Mesendoderm (in vitro differentiated cells): ENCODE measurements at regions not wholly inside any gene's neighbourhood (a gene's known extent, or its start where the extent isn't known, plus 50 kb on each side); places are given as distances from the start of the nearest gene placed in this dataset.
"Not testable (repeated sequence)": the region's sequence is repeated elsewhere in the genome, so short reads cannot be mapped to it uniquely, and the experiment has no call there.

ENCODE experiments used
- DNase-seq: peaks from one replicate; pipeline ENCODE4 v3.0.0; 2013
- H2AK5ac ChIP-seq: 2 replicates; pipeline ENCODE4 v1.6.1; 2013; ENCODE audit warnings: low read length, inconsistent platforms
- H2BK120ac ChIP-seq: 2 replicates; pipeline ENCODE4 v1.6.1; 2013; ENCODE audit warnings: low read depth, mild to moderate bottlenecking, low read length, moderate library complexity, mixed read lengths
- H2BK15ac ChIP-seq: replicated peaks from 2 replicates; pipeline ENCODE4 v1.6.1; 2013; ENCODE audit warnings: low read depth, mild to moderate bottlenecking, moderate library complexity
- H2BK5ac ChIP-seq: 2 replicates; pipeline ENCODE4 v1.6.1; 2013; ENCODE audit warnings: low read length, inconsistent platforms
- H3K18ac ChIP-seq: 2 replicates; pipeline ENCODE4 v1.6.1; 2013; ENCODE audit warnings: mild to moderate bottlenecking, low read length, mixed read lengths
- H3K23ac ChIP-seq: one replicate; pipeline ENCODE4 v1.6.1; 2013; ENCODE audit warnings: low read length
- H3K27ac ChIP-seq: 2 replicates; pipeline ENCODE4 v1.5.1; 2013; ENCODE audit warnings: low read depth, mild to moderate bottlenecking, inconsistent platforms, low read length, moderate library complexity
- H3K27me3 ChIP-seq: 2 replicates; pipeline ENCODE4 v1.6.1; 2013; ENCODE audit warnings: low read length, control low read depth, mild to moderate bottlenecking, inconsistent platforms; ENCODE audit not compliant: insufficient read depth, poor library complexity
- H3K36me3 ChIP-seq: 2 replicates; pipeline ENCODE4 v1.6.1; 2013; ENCODE audit warnings: low read length, inconsistent platforms; ENCODE audit not compliant: control insufficient read depth, insufficient read depth
- H3K4ac ChIP-seq: one replicate; pipeline ENCODE4 v1.6.1; 2013; ENCODE audit warnings: low read depth, mild to moderate bottlenecking, low read length, moderate library complexity
- H3K4me1 ChIP-seq: 2 replicates; pipeline ENCODE4 v1.6.1; 2013; ENCODE audit warnings: low read depth, low read length, inconsistent platforms; ENCODE audit not compliant: control insufficient read depth
- H3K4me2 ChIP-seq: 2 replicates; pipeline ENCODE4 v1.6.1; 2013; ENCODE audit warnings: low read length
- H3K4me3 ChIP-seq: 2 replicates; pipeline ENCODE4 v1.5.1; 2013; ENCODE audit warnings: mild to moderate bottlenecking, low read length
- H3K56ac ChIP-seq: one replicate; pipeline ENCODE4 v1.6.1; 2013; ENCODE audit warnings: low read length
- H3K79me1 ChIP-seq: 2 replicates; pipeline ENCODE4 v1.6.1; 2013; ENCODE audit warnings: low read length, inconsistent platforms
- H3K79me2 ChIP-seq: 2 replicates; pipeline ENCODE4 v1.6.1; 2013; ENCODE audit warnings: mild to moderate bottlenecking, low read length; ENCODE audit not compliant: control insufficient read depth, insufficient read depth
- H3K9ac ChIP-seq: 2 replicates; pipeline ENCODE4 v1.6.1; 2013; ENCODE audit warnings: low read length, inconsistent platforms
- H4K5ac ChIP-seq: one replicate; pipeline ENCODE4 v1.6.1; 2013; ENCODE audit warnings: low read length
- H4K8ac ChIP-seq: one replicate; pipeline ENCODE4 v1.6.1; 2013; ENCODE audit warnings: low read depth, mild to moderate bottlenecking, control low read depth, low read length, moderate library complexity
- WGBS: extraction: QIAGEN DNeasy Blood & Tissue Kit; methylation state at CpG from one replicate; pipeline ENCODE4 v1.1.7; 2013; ENCODE audit warnings: low lambda C conversion rate, missing lambda C conversion rate; ENCODE audit not compliant: insufficient coverage; ENCODE audit errors: extremely low coverage; 5-methylcytosine and 5-hydroxymethylcytosine counted together

DNA sequence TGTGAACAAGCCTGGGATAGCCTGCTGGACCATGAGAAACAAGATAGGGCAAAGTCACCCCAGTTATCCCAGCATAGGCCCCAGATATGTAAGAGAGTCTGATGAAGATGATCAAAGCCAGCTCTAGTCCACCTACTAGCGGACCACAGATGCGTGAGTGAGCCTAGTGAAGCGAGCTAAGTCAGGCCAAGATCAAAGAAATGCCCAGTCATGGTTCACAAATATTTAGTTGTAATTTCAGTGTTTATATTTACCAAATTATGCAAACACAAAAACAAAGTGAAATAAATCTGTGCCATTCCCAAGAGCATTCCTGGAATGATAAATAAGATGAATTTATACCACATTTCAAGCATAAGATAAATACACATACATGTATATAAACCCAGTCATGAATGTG, 308.1 kb upstream of the CTNNB1 start:
- Histone ChIP-seq H3K27ac (no peak overlapping the region), H4K5ac (no peak overlapping the region), H3K56ac (no peak overlapping the region), H2AK5ac (no peak overlapping the region), H3K23ac (no peak overlapping the region), H2BK120ac (no peak overlapping the region), H3K18ac (no peak overlapping the region), H2BK5ac (no peak overlapping the region), H3K79me1 (no peaks in the 10 kb centered on the region), H3K79me2 (no peaks in the 10 kb centered on the region), H3K27me3 (no peaks in the 10 kb centered on the region), H2BK15ac (no peak overlapping the region), H3K4me1 (no peaks in the 10 kb centered on the region), H3K4me3 (no peak overlapping the region), H3K4ac (no peak overlapping the region), H3K4me2 (no peak overlapping the region), H3K36me3 (no peaks in the 10 kb centered on the region), H4K8ac (no peak overlapping the region), H3K9ac (no peak overlapping the region)
- DNase-seq, result no peak
- WGBS, result no CpG with 5 or more reads among the region's 3 CpGs

DNA sequence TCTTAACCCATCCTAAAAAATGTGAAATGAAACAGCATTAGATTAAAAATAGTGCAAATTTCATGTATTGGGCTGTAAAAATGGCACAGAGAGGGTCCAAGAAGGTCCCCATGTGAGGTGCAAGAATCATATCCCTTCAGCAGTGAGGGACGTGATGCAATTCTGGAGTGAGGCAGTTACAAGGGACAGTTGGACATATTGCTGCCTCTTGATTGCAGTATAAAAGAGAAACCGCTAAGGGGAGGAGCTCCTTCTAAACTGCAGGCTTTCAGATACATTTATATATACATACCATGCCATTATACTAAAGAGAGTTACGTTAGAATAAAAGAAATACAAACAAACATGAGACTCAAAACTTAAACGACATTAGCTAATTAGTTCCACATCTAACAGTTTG, 304.2 kb upstream of the CTNNB1 start:
- no CpG with 5 or more reads among the region's 4 CpGs for WGBS
- Histone ChIP-seq H3K4ac (no peak overlapping the region), H3K4me1 (no peaks in the 10 kb centered on the region), H2BK120ac (no peak overlapping the region), H4K5ac (no peak overlapping the region), H3K79me1 (no peaks in the 10 kb centered on the region), H3K18ac (no peak overlapping the region), H3K79me2 (no peaks in the 10 kb centered on the region), H3K56ac (no peak overlapping the region), H2BK5ac (no peak overlapping the region), H3K4me2 (no peak overlapping the region), H2AK5ac (no peak overlapping the region), H3K23ac (no peak overlapping the region), H3K9ac (no peak overlapping the region), H3K4me3 (no peak overlapping the region), H2BK15ac (no peak overlapping the region), H4K8ac (no peak overlapping the region), H3K36me3 (no peaks in the 10 kb centered on the region), H3K27ac (no peak overlapping the region), H3K27me3 (no peaks in the 10 kb centered on the region)
- no peak for DNase-seq

DNA sequence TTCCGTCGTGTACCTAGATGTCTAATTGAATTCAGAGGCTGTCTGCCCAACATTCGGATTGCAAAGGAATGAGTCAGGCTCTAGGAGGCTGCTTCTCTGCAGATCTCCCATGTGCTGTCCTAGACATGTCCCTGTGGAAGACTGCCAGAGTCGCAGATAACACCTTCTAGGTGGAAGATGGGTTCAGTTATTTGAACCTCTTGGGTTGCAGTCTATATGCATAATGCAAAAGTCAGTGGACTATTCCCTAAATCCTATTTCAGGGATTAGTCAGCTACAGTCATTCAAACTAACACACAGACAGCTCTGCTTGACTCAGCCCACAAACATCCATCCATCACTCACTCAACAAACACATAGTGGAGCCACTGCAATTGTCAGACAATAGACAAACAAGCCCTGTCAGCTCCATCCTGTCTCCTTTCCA, 300.0 kb upstream of the CTNNB1 start:
- Histone ChIP-seq H3K56ac (no peak overlapping the region), H3K4ac (no peak overlapping the region), H4K8ac (no peak overlapping the region), H3K27me3 (no peaks in the 10 kb centered on the region), H3K36me3 (no peaks in the 10 kb centered on the region), H3K79me2 (no peaks in the 10 kb centered on the region), H3K23ac (no peak overlapping the region), H3K27ac (no peak overlapping the region), H3K4me3 (no peak overlapping the region), H2BK120ac (no peak overlapping the region), H2BK5ac (no peak overlapping the region), H3K4me2 (no peak overlapping the region), H4K5ac (no peak overlapping the region), H3K79me1 (no peaks in the 10 kb centered on the region), H2BK15ac (no peak overlapping the region), H3K4me1 (no peaks in the 10 kb centered on the region), H3K9ac (no peak overlapping the region), H2AK5ac (no peak overlapping the region), H3K18ac (no peak overlapping the region)
- peak; percentile 37 for DNase-seq
- WGBS, result no CpG with 5 or more reads among the region's 4 CpGs

DNA sequence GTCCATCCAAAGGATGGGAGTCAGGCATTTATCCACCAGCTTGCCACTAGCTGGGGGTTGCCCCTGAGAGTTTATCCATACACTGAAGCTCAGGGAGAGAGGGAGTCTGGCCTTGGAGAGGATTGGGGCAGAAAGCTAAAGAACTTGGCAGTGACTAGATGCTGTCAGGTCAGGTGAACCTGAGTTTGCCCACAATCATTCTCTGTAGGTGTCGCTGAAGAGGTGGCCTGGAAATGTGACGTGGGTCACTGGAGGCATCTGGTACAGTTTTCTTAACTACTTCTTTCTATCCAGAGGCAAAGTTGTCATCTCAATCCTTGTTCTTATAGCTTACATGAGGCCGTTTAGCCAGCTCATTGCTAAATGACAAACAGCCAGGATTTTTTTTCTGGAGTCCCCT, 298.0 kb upstream of the CTNNB1 start:
- no peaks in the 10 kb centered on the region for H3K4me1 ChIP-seq
- no peak overlapping the region for H2BK15ac ChIP-seq
- peak; percentile 23 for DNase-seq
- H3K4ac ChIP-seq, result no peak overlapping the region
- no peaks in the 10 kb centered on the region for H3K79me2 ChIP-seq
- H3K27me3 ChIP-seq, result no peaks in the 10 kb centered on the region
- no peak overlapping the region for H3K23ac ChIP-seq
- WGBS, result no CpG with 5 or more reads among the region's 3 CpGs
- H4K5ac ChIP-seq, result no peak overlapping the region
- H3K4me3 ChIP-seq, result no peak overlapping the region
- no peak overlapping the region for H2AK5ac ChIP-seq
- H3K56ac ChIP-seq, result no peak overlapping the region
- no peaks in the 10 kb centered on the region for H3K79me1 ChIP-seq
- H2BK5ac ChIP-seq, result no peak overlapping the region
- H2BK120ac ChIP-seq, result no peak overlapping the region
- H3K27ac ChIP-seq, result no peak overlapping the region
- H4K8ac ChIP-seq, result no peak overlapping the region
- H3K18ac ChIP-seq, result no peak overlapping the region
- no peaks in the 10 kb centered on the region for H3K36me3 ChIP-seq
- no peak overlapping the region for H3K9ac ChIP-seq
- no peak overlapping the region for H3K4me2 ChIP-seq

DNA sequence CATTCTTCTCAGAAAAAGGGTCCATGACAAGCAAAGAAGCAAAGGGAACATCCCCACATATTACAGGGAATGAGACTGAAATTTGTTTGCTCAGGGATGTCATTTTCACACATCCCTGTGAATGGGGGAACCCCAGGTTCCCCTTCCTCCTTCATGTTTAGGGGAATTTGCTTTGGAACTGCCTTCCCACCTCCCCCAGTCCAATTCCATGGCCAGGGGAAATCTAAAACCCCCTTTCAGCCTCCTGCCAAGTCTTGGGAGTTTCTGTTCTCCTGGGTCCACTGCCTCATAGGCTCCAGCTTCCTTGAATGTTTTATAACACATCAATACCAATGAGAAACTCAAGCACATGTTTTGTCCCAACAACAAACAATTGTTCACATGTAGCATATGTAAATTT, 297.5 kb upstream of the CTNNB1 start:
- Histone ChIP-seq H3K4me1 (no peaks in the 10 kb centered on the region), H2AK5ac (no peak overlapping the region), H3K79me2 (no peaks in the 10 kb centered on the region), H3K23ac (no peak overlapping the region), H3K4ac (no peak overlapping the region), H3K79me1 (no peaks in the 10 kb centered on the region), H3K56ac (no peak overlapping the region), H4K8ac (no peak overlapping the region), H3K4me3 (no peak overlapping the region), H2BK5ac (no peak overlapping the region), H3K9ac (no peak overlapping the region), H3K27me3 (no peaks in the 10 kb centered on the region), H4K5ac (no peak overlapping the region), H3K36me3 (no peaks in the 10 kb centered on the region), H3K27ac (no peak overlapping the region), H2BK120ac (no peak overlapping the region), H3K18ac (no peak overlapping the region), H2BK15ac (no peak overlapping the region), H3K4me2 (no peak overlapping the region)
- DNase-seq, result no peak

DNA sequence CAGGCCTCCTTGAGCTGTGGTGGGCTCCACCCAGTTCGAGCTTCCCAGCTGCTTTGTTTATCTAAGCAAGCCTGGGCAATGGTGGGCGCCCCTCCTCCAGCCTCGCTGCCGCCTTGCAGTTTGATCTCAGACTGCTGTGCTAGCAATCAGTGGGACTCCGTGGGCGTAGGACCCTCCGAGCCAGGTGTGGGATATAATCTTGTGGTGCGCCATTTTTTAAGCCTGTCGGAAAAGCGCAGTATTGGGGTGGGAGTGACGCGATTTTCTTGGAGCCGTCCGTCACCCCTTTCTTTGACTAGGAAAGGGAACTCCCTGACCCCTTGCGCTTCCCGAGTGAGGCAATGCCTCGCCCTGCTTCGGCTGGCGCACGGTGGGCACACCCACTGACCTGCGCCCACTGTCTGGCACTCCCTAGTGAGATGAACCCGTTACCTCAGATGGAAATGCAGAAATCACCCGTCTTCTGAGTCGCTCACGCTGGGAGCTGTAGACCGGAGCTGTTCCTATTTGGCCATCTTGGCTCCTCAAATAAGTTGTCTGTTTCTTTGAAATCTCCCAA, 291.3 kb upstream of the CTNNB1 start:
- H2BK5ac ChIP-seq, H2BK15ac ChIP-seq, H3K79me2 ChIP-seq, DNase-seq, H3K4me1 ChIP-seq, H3K4ac ChIP-seq, H3K18ac ChIP-seq, H3K27ac ChIP-seq, H3K4me2 ChIP-seq, H2AK5ac ChIP-seq, H2BK120ac ChIP-seq, H3K79me1 ChIP-seq, H4K5ac ChIP-seq, H4K8ac ChIP-seq, H3K27me3 ChIP-seq, H3K23ac ChIP-seq, H3K36me3 ChIP-seq: not testable (repeated sequence)
- Histone ChIP-seq H3K4me3 (peak overlapping the region; percentile 12), H3K9ac (peak overlapping the region; percentile 64), H3K56ac (peak overlapping the region; percentile 74)
- WGBS, result no CpG with 5 or more reads among the region's 26 CpGs
